HepG2 (cell line): ENCODE measurements at regions not wholly inside any gene's neighbourhood (a gene's known extent, or its start where the extent isn't known, plus 50 kb on each side); places are given as distances from the start of the nearest gene placed in this dataset.

ENCODE experiments used
- ATAC-seq: fragments of 200-7000 bp; cut with Tn5 transposase; 3 replicates; pipeline ENCODE4 v1.9.1; 2020; ENCODE audit warnings: mild to moderate bottlenecking, moderate library complexity
- BruUV-seq: library from RNA; stranded (reverse); fragments of 400-500 nt; replicated peaks from 2 replicates; lab custom pipeline; 2021; lab: Mats Ljungman, UMichigan
- CTCF ChIA-PET: fragments of 300-600 bp; formaldehyde crosslinking; extraction: SDS; loops from one replicate; lab custom pipeline; 2021; ENCODE audit warnings: low total read pairs, inconsistent platforms, low intra/inter-chr PET ratio; lab: Yijun Ruan, JAX
- POLR2A ChIA-PET: fragments of 350-600 bp; sonication (Branson Sonifier 250); formaldehyde crosslinking; loops from one replicate; lab custom pipeline; 2020; ENCODE audit warnings: antibody characterized with exemption, inconsistent platforms; lab: Yijun Ruan, JAX
- DNase-seq: peaks from one replicate; pipeline ENCODE4 v3.0.0-alpha.2; 2015; ENCODE audit warnings: low spot score
- FAIRE-seq: peaks from 3 replicates; lab custom pipeline; 2011; peaks lifted over from hg19 to GRCh38; lab: Jason Lieb, UNC
- H2AFZ ChIP-seq: one replicate; pipeline ENCODE4 v1.6.1; 2011; ENCODE audit warnings: low read length, inconsistent platforms
- H3K27ac ChIP-seq: fragments of 300-600 bp; 3 replicates; pipeline ENCODE4 v1.8.0; 2011; ENCODE audit warnings: mixed run types, mild to moderate bottlenecking, mixed read lengths, low read length, inconsistent platforms; ENCODE audit not compliant: insufficient read depth; ENCODE audit errors: extremely low read length
- H3K27me3 ChIP-seq, 2 experiments: fragments of 200-600 bp in 1 of 2; 2 replicates in 1 of 2; 3 replicates in 1 of 2; pipeline versions ENCODE4 v1.6.0 to v1.8.0; 2011; ENCODE audit warnings: low read length in 2 of 2, mild to moderate bottlenecking in 2 of 2, moderate library complexity in 2 of 2, inconsistent platforms in 1 of 2; ENCODE audit not compliant: insufficient read depth in 2 of 2, control insufficient read depth in 1 of 2
- H3K36me3 ChIP-seq, 2 experiments: fragments of 200-600 bp in 1 of 2; replicated peaks in 1 of 2; 2 replicates in 1 of 2; 3 replicates in 1 of 2; pipeline versions ENCODE4 v1.5.1 to v1.8.0; 2011; ENCODE audit warnings: low read length in 2 of 2, inconsistent platforms in 1 of 2; ENCODE audit not compliant: insufficient read depth in 2 of 2, control insufficient read depth in 1 of 2
- H3K4me1 ChIP-seq: 2 replicates; pipeline ENCODE4 v1.5.1; 2012; ENCODE audit warnings: low read length, inconsistent platforms; ENCODE audit not compliant: insufficient read depth
- H3K4me2 ChIP-seq: 2 replicates; pipeline ENCODE4 v1.6.0; 2011; ENCODE audit warnings: low read depth, low read length, inconsistent platforms
- H3K4me3 ChIP-seq, 3 experiments: fragments of 200-600 bp in 1 of 3; sonication (generic), shearing (Covaris generic) in 1 of 3; replicated peaks in 1 of 3; 2 replicates each; pipeline ENCODE4 v1.5.1; 2011 to 2016; ENCODE audit warnings: low read length in 3 of 3, inconsistent platforms in 2 of 3, low read depth in 2 of 3, mild to moderate bottlenecking in 2 of 3, control low read depth in 1 of 3, mixed read lengths in 1 of 3; ENCODE audit not compliant: insufficient read depth in 1 of 3
- H3K79me2 ChIP-seq: one replicate; pipeline ENCODE4 v1.6.1; 2011; ENCODE audit warnings: low read length, inconsistent platforms; ENCODE audit not compliant: insufficient read depth
- H3K9ac ChIP-seq: 2 replicates; pipeline ENCODE4 v1.6.0; 2011; ENCODE audit warnings: mild to moderate bottlenecking, low read depth, low read length, inconsistent platforms; ENCODE audit not compliant: insufficient read depth
- H3K9me3 ChIP-seq: 2 replicates; pipeline ENCODE4 v1.5.1; 2012; ENCODE audit warnings: mild to moderate bottlenecking, low read length
- H4K20me1 ChIP-seq: 2 replicates; pipeline ENCODE4 v1.6.0; 2011; ENCODE audit warnings: inconsistent platforms, mild to moderate bottlenecking, low read length, moderate library complexity; ENCODE audit not compliant: insufficient read depth
- BATF2 ChIP-seq: sonication (generic); formaldehyde crosslinking; IDR thresholded peaks from 2 replicates; pipeline ENCODE4 v1.8.0; 2022; ENCODE audit warnings: mild to moderate bottlenecking, missing genetic modification reagents, moderate library complexity
- DMAP1 ChIP-seq: IDR thresholded peaks from 2 replicates; pipeline ENCODE4 v1.6.1; 2016
- HNF1A ChIP-seq, 2 experiments: sonication (generic) in 1 of 2; formaldehyde crosslinking in 1 of 2; IDR thresholded peaks; 2 replicates each; pipeline versions ENCODE4 v1.4.0 to v1.6.1; 2016 to 2020; ENCODE audit warnings: borderline replicate concordance in 1 of 2, low read depth in 1 of 2, mild to moderate bottlenecking in 1 of 2, missing genetic modification reagents in 1 of 2
- LBX2 ChIP-seq: sonication (generic); formaldehyde crosslinking; IDR thresholded peaks from 2 replicates; pipeline ENCODE4 v1.5.0; 2020; ENCODE audit warnings: missing genetic modification reagents, mild to moderate bottlenecking, borderline replicate concordance
- MIXL1 ChIP-seq: IDR thresholded peaks from 2 replicates; pipeline ENCODE4 v1.6.1; 2016
- PAF1 ChIP-seq: IDR thresholded peaks from 2 replicates; pipeline ENCODE4 v1.6.1; 2016; ENCODE audit warnings: missing genetic modification reagents, missing compliant biosample characterization
- PATZ1 ChIP-seq: sonication (generic); formaldehyde crosslinking; IDR thresholded peaks from 2 replicates; pipeline ENCODE4 v1.4.0; 2020; ENCODE audit warnings: missing genetic modification reagents
- TBL1XR1 ChIP-seq: fragments of 150-350 bp; IDR thresholded peaks from 2 replicates; pipeline ENCODE4 v1.6.1; 2014; ENCODE audit warnings: borderline replicate concordance, low read length; ENCODE audit not compliant: partially characterized antibody
- USF2 ChIP-seq, 2 experiments: sonication (generic) in 1 of 2; formaldehyde crosslinking in 1 of 2; IDR thresholded peaks; 2 replicates each; pipeline versions ENCODE4 v1.5.1 to v1.6.1; 2011 to 2020; ENCODE audit warnings: borderline replicate concordance in 1 of 2, low read depth in 1 of 2, low read length in 1 of 2, mild to moderate bottlenecking in 1 of 2, missing genetic modification reagents in 1 of 2, moderate library complexity in 1 of 2
- ZBTB3 ChIP-seq: sonication (generic); formaldehyde crosslinking; IDR thresholded peaks from 2 replicates; pipeline ENCODE4 v1.4.0; 2020; ENCODE audit warnings: low read depth, mild to moderate bottlenecking, moderate library complexity, missing genetic modification reagents, borderline replicate concordance
- ZIK1 ChIP-seq: sonication (generic); formaldehyde crosslinking; IDR thresholded peaks from 2 replicates; pipeline ENCODE4 v1.5.0; 2020; ENCODE audit warnings: mild to moderate bottlenecking, low read depth, missing genetic modification reagents, borderline replicate concordance
- ZNF329 ChIP-seq: sonication (generic); formaldehyde crosslinking; IDR thresholded peaks from 2 replicates; pipeline ENCODE4 v1.9.0; 2021; ENCODE audit warnings: low read depth, mild to moderate bottlenecking, missing genetic modification reagents
- ZNF343 ChIP-seq: sonication (generic); formaldehyde crosslinking; IDR thresholded peaks from 2 replicates; pipeline ENCODE4 v1.4.0; 2020; ENCODE audit warnings: mild to moderate bottlenecking, missing genetic modification reagents
- ZNF891 ChIP-seq: sonication (generic); formaldehyde crosslinking; IDR thresholded peaks from 2 replicates; pipeline ENCODE4 v1.5.0; 2020; ENCODE audit warnings: mild to moderate bottlenecking, missing genetic modification reagents
- WGBS: methylation state at CpG from one replicate; pipeline ENCODE4 v1.1.6; 2017; ENCODE audit warnings: low lambda C conversion rate; 5-methylcytosine and 5-hydroxymethylcytosine counted together
- in situ Hi-C: cut with HindIII; loops from 2 replicates; pipeline ENCODE4 v1.10.0; 2017; ENCODE audit warnings: low pct_unique_long_range_greater_than_20kb; ENCODE audit not compliant: extremely low pct_ligation_motif_present
- intact Hi-C: fragments of 100-400 bp; cut with micrococcal nuclease; formaldehyde crosslinking; loops from one replicate; pipeline ENCODE4 v1.10.0; 2022; ENCODE audit not compliant: unreplicated experiment

- TF ChIP-seq USF2 (IDR thresholded peaks at IDR 0.05; ENCODE audit: low read depth, low read length) = no peak
- TF ChIP-seq USF2 (CRISPR knock-in tag; IDR thresholded peaks at IDR 0.05; ENCODE audit: borderline replicate concordance) = no peak
- no peak for TF ChIP-seq MIXL1 (CRISPR knock-in tag)
- TF ChIP-seq PATZ1 (CRISPR knock-in tag) = no peak
- TF ChIP-seq ZNF329 (CRISPR knock-in tag) = no peak
- no peak for TF ChIP-seq PAF1 (CRISPR knock-in tag)
- no peak for TF ChIP-seq LBX2 (CRISPR knock-in tag)
Measured at GRCh38 chr4:124386163-124386562, 326.4 kb downstream of the ANKRD50 start (continued).

- Histone ChIP-seq H2AFZ (no peak overlapping the region), H3K9ac (no peak overlapping the region), H3K9me3 (no peaks in the 10 kb centered on the region), H3K36me3 (no peaks in the 10 kb centered on the region), H3K79me2 (no peaks in the 10 kb centered on the region), H3K4me2 (no peak overlapping the region), H4K20me1 (no peaks in the 10 kb centered on the region), H3K4me1 (no peaks in the 10 kb centered on the region), H3K27me3 (no peaks in the 10 kb centered on the region), H3K4me3 (no peak overlapping the region), H3K27ac (no peak overlapping the region)
- intact Hi-C loops (no loop called here), in situ Hi-C loops (no loop called here)
- BruUV-seq = no TSS peak
- ChIA-PET CTCF (no interaction called here), POLR2A (no interaction called here)
- 41% methylated on average over 6 of the region's 6 CpGs for WGBS
- no peak for ATAC-seq
- FAIRE-seq = no peak
- no peak for DNase-seq
- TF ChIP-seq ZNF891 (CRISPR knock-in tag) (no peak), DMAP1 (CRISPR knock-in tag) (no peak), ZIK1 (CRISPR knock-in tag) (no peak), ZNF343 (CRISPR knock-in tag) (no peak), HNF1A (IDR thresholded peaks at IDR 0.05; ENCODE audit: low read depth) (no peak), HNF1A (CRISPR knock-in tag; IDR thresholded peaks at IDR 0.05; ENCODE audit: borderline replicate concordance) (no peak), BATF2 (CRISPR knock-in tag) (no peak), ZBTB3 (CRISPR knock-in tag) (no peak), TBL1XR1 (no peak)
Measured at GRCh38 chr4:124386648-124387047, 325.9 kb downstream of the ANKRD50 start.
